SK-N-SH (cell line): ENCODE measurements at regions not wholly inside any gene's neighbourhood (a gene's known extent, or its start where the extent isn't known, plus 50 kb on each side); places are given as distances from the start of the nearest gene placed in this dataset.

Source experiments
- CTCF ChIA-PET: fragments of 300-600, 350-600 bp; formaldehyde crosslinking; extraction: SDS; loops from one replicate; lab custom pipeline; 2021; lab: Yijun Ruan, JAX
- POLR2A ChIA-PET: fragments of 350-600 bp; sonication (Branson Sonifier 250); formaldehyde crosslinking; extraction: SDS; loops from one replicate; lab custom pipeline; 2020; ENCODE audit warnings: antibody characterized with exemption, inconsistent platforms; lab: Yijun Ruan, JAX
- DNase-seq: peaks from one replicate; pipeline ENCODE4 v3.0.0; 2012
- H2AFZ ChIP-seq: fragments of 200-600 bp; sonication (generic); 2 replicates; pipeline ENCODE4 v1.8.1; 2016; ENCODE audit warnings: antibody characterized with exemption, mild to moderate bottlenecking, low read depth
- H3F3A ChIP-seq: fragments of 200-600 bp; sonication (generic); replicated peaks from 2 replicates; pipeline ENCODE3; 2016; ENCODE audit warnings: antibody characterized with exemption, mild to moderate bottlenecking; ENCODE audit not compliant: insufficient read depth
- H3K27ac ChIP-seq, 2 experiments: fragments of 200-500 bp in 1 of 2; fragments of 200-600 bp in 1 of 2; sonication (Bioruptor generic) in 1 of 2; sonication (generic), shearing (Covaris generic) in 1 of 2; 2 replicates each; pipeline versions ENCODE4 v1.5.1 to v1.6.1; 2014 to 2016; ENCODE audit warnings: low read depth in 2 of 2, inconsistent platforms in 1 of 2, low read length in 1 of 2, mild to moderate bottlenecking in 1 of 2, mixed read lengths in 1 of 2
- H3K27me3 ChIP-seq: fragments of 200-600 bp; sonication (generic), shearing (Covaris generic); 2 replicates; pipeline ENCODE4 v1.6.1; 2016; ENCODE audit warnings: mixed run types; ENCODE audit not compliant: insufficient read depth
- H3K36me3 ChIP-seq, 2 experiments: fragments of 200-500 bp in 1 of 2; fragments of 200-600 bp in 1 of 2; sonication (Bioruptor generic) in 1 of 2; sonication (generic) in 1 of 2; replicated peaks in 1 of 2; 2 replicates each; pipeline versions ENCODE3 to v1.5.1; 2014 to 2016; ENCODE audit warnings: low read length in 1 of 2, mild to moderate bottlenecking in 1 of 2; ENCODE audit not compliant: insufficient read depth in 2 of 2, control insufficient read depth in 1 of 2
- H3K4me1 ChIP-seq, 2 experiments: fragments of 200-500 bp in 1 of 2; fragments of 200-600 bp in 1 of 2; sonication (Bioruptor generic) in 1 of 2; sonication (generic), shearing (Covaris generic) in 1 of 2; 2 replicates each; pipeline versions ENCODE4 v1.5.1 to v1.6.1; 2014 to 2016; ENCODE audit warnings: low read depth in 1 of 2, low read length in 1 of 2, mixed run types in 1 of 2; ENCODE audit not compliant: insufficient read depth in 2 of 2, control insufficient read depth in 1 of 2
- H3K4me2 ChIP-seq: fragments of 200-600 bp; sonication (generic), shearing (Covaris generic); 2 replicates; pipeline ENCODE4 v1.6.1; 2017; ENCODE audit warnings: mixed run types
- H3K4me3 ChIP-seq, 2 experiments: fragments of 200-500 bp in 1 of 2; fragments of 200-600 bp in 1 of 2; sonication (Bioruptor generic) in 1 of 2; sonication (generic), shearing (Covaris generic) in 1 of 2; 2 replicates each; pipeline versions ENCODE4 v1.5.1 to v1.8.1; 2014 to 2016; ENCODE audit warnings: low read depth in 2 of 2, inconsistent platforms in 1 of 2, low read length in 1 of 2, mild to moderate bottlenecking in 1 of 2, mixed read lengths in 1 of 2, moderate library complexity in 1 of 2
- H3K79me2 ChIP-seq: fragments of 200-600 bp; sonication (generic); 2 replicates; pipeline ENCODE4 v1.8.1; 2017; ENCODE audit warnings: mild to moderate bottlenecking; ENCODE audit not compliant: insufficient read depth
- H3K9ac ChIP-seq: fragments of 200-600 bp; sonication (generic); 2 replicates; pipeline ENCODE4 v1.6.1; 2017; ENCODE audit warnings: mixed run types
- H3K9me2 ChIP-seq: fragments of 200-600 bp; sonication (generic); 2 replicates; pipeline ENCODE4 v1.6.1; 2017; ENCODE audit warnings: mixed run types
- H3K9me3 ChIP-seq: fragments of 200-600 bp; sonication (generic); 2 replicates; pipeline ENCODE4 v1.6.1; 2017; ENCODE audit warnings: mixed run types, mild to moderate bottlenecking, moderate library complexity
- H4K20me1 ChIP-seq: fragments of 200-600 bp; sonication (generic); 2 replicates; pipeline ENCODE4 v1.6.1; 2017; ENCODE audit warnings: mild to moderate bottlenecking, mixed run types; ENCODE audit not compliant: insufficient read depth
- EP300 ChIP-seq, 2 experiments: IDR thresholded peaks; 2 replicates each; pipeline versions ENCODE4 v1.4.0 to v1.6.1; 2012; ENCODE audit warnings: borderline replicate concordance in 1 of 2, low read depth in 1 of 2, low read length in 1 of 2
- FOSL2 ChIP-seq: IDR thresholded peaks from 2 replicates; pipeline ENCODE4 v1.4.0; 2012; ENCODE audit warnings: low read depth, mild to moderate bottlenecking, moderate library complexity, borderline replicate concordance
- MEF2A ChIP-seq: IDR thresholded peaks from 2 replicates; pipeline ENCODE4 v1.4.0; 2012; ENCODE audit warnings: low read depth, borderline replicate concordance
- MXI1 ChIP-seq: IDR thresholded peaks from 2 replicates; pipeline ENCODE4 v1.6.1; 2012; ENCODE audit warnings: mild to moderate bottlenecking, low read depth, low read length, improper control_type of control experiment
- NFIC ChIP-seq: IDR thresholded peaks from 2 replicates; pipeline ENCODE4 v1.4.0; 2012; ENCODE audit warnings: borderline replicate concordance
- POLR2AphosphoS5 ChIP-seq: IDR thresholded peaks from 2 replicates; pipeline ENCODE4 v1.6.1; 2012; ENCODE audit warnings: low read depth, low read length
- RAD21 ChIP-seq: IDR thresholded peaks from 2 replicates; pipeline ENCODE4 v1.6.1; 2012; ENCODE audit warnings: mild to moderate bottlenecking, low read length
- RXRA ChIP-seq: IDR thresholded peaks from 2 replicates; pipeline ENCODE4 v1.4.0; 2012; ENCODE audit warnings: low read depth, mild to moderate bottlenecking, borderline replicate concordance
- SMC3 ChIP-seq: IDR thresholded peaks from 2 replicates; pipeline ENCODE4 v1.6.1; 2012; ENCODE audit warnings: low read depth, low read length, improper control_type of control experiment
- TAF1 ChIP-seq: IDR thresholded peaks from 2 replicates; pipeline ENCODE4 v1.6.1; 2012; ENCODE audit warnings: low read depth, mild to moderate bottlenecking, low read length, moderate library complexity, borderline replicate concordance
- YY1 ChIP-seq: IDR thresholded peaks from 2 replicates; pipeline ENCODE4 v1.4.0; 2012; ENCODE audit warnings: low read depth, mild to moderate bottlenecking
- WGBS: methylation state at CpG from one replicate; pipeline ENCODE4 v1.1.6; 2017; ENCODE audit warnings: low lambda C conversion rate; 5-methylcytosine and 5-hydroxymethylcytosine counted together
- TF ChIP-seq, protein P1 (sequence below): fragments of 150-350 bp; IDR thresholded peaks from 2 replicates; pipeline ENCODE4 v1.6.1; 2016; ENCODE audit warnings: mild to moderate bottlenecking, low read depth, low read length
- TF ChIP-seq, protein P2 (sequence below): IDR thresholded peaks from 2 replicates; pipeline ENCODE4; 2012
- TF ChIP-seq, protein P3 (sequence below): IDR thresholded peaks from 2 replicates; pipeline ENCODE4 v1.4.0; 2012; ENCODE audit warnings: low read depth, borderline replicate concordance

DNA sequence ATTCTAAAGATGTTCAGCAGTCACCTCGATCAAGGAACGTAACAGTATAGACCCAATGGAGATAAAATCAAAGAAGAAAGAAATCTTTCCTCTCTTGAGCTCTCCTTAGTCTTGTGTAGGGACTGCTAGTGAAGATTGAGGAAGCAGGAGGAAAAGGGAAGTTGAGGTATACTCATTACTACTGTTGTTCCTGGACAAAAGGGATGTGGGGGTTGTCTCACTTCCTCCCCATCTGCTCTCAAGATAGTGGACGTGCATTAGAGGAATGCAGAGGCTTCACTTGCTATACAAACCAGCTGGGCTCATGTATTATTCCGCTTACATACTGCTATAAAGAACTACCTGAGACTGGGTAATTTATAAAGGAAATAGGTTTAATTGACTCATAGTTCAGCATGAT is 208.9 kb upstream of the ARHGEF9 start:
- H3K36me3 ChIP-seq: no peaks in the 10 kb centered on the region
- H4K20me1 ChIP-seq: no peaks in the 10 kb centered on the region
- H3K9ac ChIP-seq: no peak overlapping the region
- H3K27ac ChIP-seq: no peak overlapping the region
- no peak for TF ChIP-seq NFIC
- TF ChIP-seq, protein P1, sequence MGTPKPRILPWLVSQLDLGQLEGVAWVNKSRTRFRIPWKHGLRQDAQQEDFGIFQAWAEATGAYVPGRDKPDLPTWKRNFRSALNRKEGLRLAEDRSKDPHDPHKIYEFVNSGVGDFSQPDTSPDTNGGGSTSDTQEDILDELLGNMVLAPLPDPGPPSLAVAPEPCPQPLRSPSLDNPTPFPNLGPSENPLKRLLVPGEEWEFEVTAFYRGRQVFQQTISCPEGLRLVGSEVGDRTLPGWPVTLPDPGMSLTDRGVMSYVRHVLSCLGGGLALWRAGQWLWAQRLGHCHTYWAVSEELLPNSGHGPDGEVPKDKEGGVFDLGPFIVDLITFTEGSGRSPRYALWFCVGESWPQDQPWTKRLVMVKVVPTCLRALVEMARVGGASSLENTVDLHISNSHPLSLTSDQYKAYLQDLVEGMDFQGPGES: no peak
- no peak for TF ChIP-seq MEF2A
- TF ChIP-seq FOSL2: no peak
- no peak for TF ChIP-seq EP300 (IDR thresholded peaks at IDR 0.05; ENCODE audit: borderline replicate concordance in 1 of 2, low read depth in 1 of 2, low read length in 1 of 2)
- TF ChIP-seq RXRA: no peak
- 4% methylated on average over 4 of the region's 4 CpGs for WGBS
- CTCF ChIA-PET: no interaction called here
- H3K79me2 ChIP-seq: no peaks in the 10 kb centered on the region
- no peaks in the 10 kb centered on the region for H3K9me2 ChIP-seq
- H3K4me1 ChIP-seq: no peaks in the 10 kb centered on the region
- H2AFZ ChIP-seq: no peak overlapping the region
- H3K9me3 ChIP-seq: no peaks in the 10 kb centered on the region
- H3K4me2 ChIP-seq: no peak overlapping the region
- H3K4me3 ChIP-seq: no peak overlapping the region
- POLR2A ChIA-PET: no interaction called here
- H3K27me3 ChIP-seq: no peaks in the 10 kb centered on the region
- H3F3A ChIP-seq: no peaks in the 10 kb centered on the region
- DNase-seq: no peak

DNA sequence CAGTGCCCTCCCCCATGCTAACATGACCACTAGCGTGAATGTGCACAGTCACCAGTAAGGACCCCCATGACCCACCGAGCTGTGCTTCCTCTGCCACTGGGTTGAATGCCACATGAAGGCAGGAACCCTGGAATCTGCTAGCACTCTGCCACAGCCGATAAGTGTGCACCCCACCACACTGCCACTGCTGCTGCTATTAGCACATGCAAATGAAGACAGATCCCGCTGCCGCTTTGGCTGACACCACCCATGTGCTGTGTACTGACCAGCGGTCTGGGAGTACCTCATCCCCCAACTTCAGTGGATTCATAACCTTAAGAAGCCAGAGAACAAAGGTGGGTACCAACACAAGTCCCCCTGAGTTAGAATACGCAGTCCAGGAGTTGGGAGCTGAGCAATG is 200.9 kb upstream of the ARHGEF9 start:
- no peaks in the 10 kb centered on the region for H3K27me3 ChIP-seq
- 4% methylated on average over 6 of the region's 7 CpGs for WGBS
- no peaks in the 10 kb centered on the region for H3F3A ChIP-seq
- H3K79me2 ChIP-seq: no peaks in the 10 kb centered on the region
- H3K36me3 ChIP-seq: no peaks in the 10 kb centered on the region
- H3K9me2 ChIP-seq: no peaks in the 10 kb centered on the region
- TF ChIP-seq SMC3 (no peak), EP300 (IDR thresholded peaks at IDR 0.05; ENCODE audit: borderline replicate concordance in 1 of 2, low read depth in 1 of 2, low read length in 1 of 2) (no peak), TAF1 (no peak), POLR2AphosphoS5 (no peak), YY1 (no peak), MXI1 (no peak), FOSL2 (no peak), RAD21 (no peak)
- TF ChIP-seq, protein P2, sequence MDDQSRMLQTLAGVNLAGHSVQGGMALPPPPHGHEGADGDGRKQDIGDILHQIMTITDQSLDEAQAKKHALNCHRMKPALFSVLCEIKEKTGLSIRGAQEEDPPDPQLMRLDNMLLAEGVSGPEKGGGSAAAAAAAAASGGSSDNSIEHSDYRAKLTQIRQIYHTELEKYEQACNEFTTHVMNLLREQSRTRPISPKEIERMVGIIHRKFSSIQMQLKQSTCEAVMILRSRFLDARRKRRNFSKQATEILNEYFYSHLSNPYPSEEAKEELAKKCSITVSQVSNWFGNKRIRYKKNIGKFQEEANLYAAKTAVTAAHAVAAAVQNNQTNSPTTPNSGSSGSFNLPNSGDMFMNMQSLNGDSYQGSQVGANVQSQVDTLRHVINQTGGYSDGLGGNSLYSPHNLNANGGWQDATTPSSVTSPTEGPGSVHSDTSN: no peak
- TF ChIP-seq, protein P3, sequence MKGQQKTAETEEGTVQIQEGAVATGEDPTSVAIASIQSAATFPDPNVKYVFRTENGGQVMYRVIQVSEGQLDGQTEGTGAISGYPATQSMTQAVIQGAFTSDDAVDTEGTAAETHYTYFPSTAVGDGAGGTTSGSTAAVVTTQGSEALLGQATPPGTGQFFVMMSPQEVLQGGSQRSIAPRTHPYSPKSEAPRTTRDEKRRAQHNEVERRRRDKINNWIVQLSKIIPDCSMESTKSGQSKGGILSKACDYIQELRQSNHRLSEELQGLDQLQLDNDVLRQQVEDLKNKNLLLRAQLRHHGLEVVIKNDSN: no peak
- TF ChIP-seq, protein P1: no peak
- no peaks in the 10 kb centered on the region for H4K20me1 ChIP-seq
- no peaks in the 10 kb centered on the region for H3K4me1 ChIP-seq
- no peak overlapping the region for H2AFZ ChIP-seq
- H3K9ac ChIP-seq: no peak overlapping the region
- no peak for DNase-seq
- ChIA-PET POLR2A (no interaction called here), CTCF (no interaction called here)
- no peaks in the 10 kb centered on the region for H3K9me3 ChIP-seq
- H3K27ac ChIP-seq: no peak overlapping the region
- no peak overlapping the region for H3K4me2 ChIP-seq
- no peak overlapping the region for H3K4me3 ChIP-seq
